ENCODE measurements at regions not wholly inside any gene's neighbourhood (a gene's known extent, or its start where the extent isn't known, plus 50 kb on each side); places are given as distances from the start of the nearest gene placed in this dataset.

- Histone ChIP-seq H3K9me3 (ENCODE audit: control insufficient read depth, insufficient read depth, low read depth, low read length) (no peaks in the 10 kb centered on the region), H4K20me1 (ENCODE audit: control insufficient read depth, extremely low read depth, insufficient read depth, low read length) (no peaks in the 10 kb centered on the region), H3K36me3 (ENCODE audit: control insufficient read depth, insufficient read depth, low read length) (no peaks in the 10 kb centered on the region), H3K9ac (ENCODE audit: insufficient read depth, low read length) (no peak overlapping the region), H3K79me2 (ENCODE audit: control insufficient read depth, insufficient read depth, low read length) (no peaks in the 10 kb centered on the region), H3K27me3 (ENCODE audit: control insufficient read depth, insufficient read depth, low read length) (peaks cover 19% of the 10 kb centered on the region), H3K4me1 (ENCODE audit: control insufficient read depth, extremely low read depth, insufficient read depth, low read length) (no peaks in the 10 kb centered on the region), H3K4me2 (ENCODE audit: extremely low read depth, insufficient read depth, low read length) (no peak overlapping the region), H3K27ac (ENCODE audit: insufficient read depth, low read length) (no peak overlapping the region), H3K4me3 (replicated peaks in 1 of 4; ENCODE audit: control extremely low read depth in 1 of 4, insufficient read depth in 1 of 4, low read depth in 3 of 4, low read length in 4 of 4) (no peak overlapping the region), H2AFZ (ENCODE audit: low read length) (no peak overlapping the region)
- no peak for TF ChIP-seq CTCF (conservative IDR thresholded peaks at IDR 0.05 in 1 of 2, IDR thresholded peaks at IDR 0.05 in 1 of 2; ENCODE audit: low read depth in 1 of 2, low read length in 2 of 2)
- no peak for TF ChIP-seq EZH2 (IDR thresholded peaks at IDR 0.05; ENCODE audit: low read length, missing control alignments)
- DNase-seq (ENCODE audit: low read depth in 2 of 2): no peak
These were observed 109.6 kb upstream of the THY1 start for GRCh38 chr11:119532551-119532950.

DNA sequence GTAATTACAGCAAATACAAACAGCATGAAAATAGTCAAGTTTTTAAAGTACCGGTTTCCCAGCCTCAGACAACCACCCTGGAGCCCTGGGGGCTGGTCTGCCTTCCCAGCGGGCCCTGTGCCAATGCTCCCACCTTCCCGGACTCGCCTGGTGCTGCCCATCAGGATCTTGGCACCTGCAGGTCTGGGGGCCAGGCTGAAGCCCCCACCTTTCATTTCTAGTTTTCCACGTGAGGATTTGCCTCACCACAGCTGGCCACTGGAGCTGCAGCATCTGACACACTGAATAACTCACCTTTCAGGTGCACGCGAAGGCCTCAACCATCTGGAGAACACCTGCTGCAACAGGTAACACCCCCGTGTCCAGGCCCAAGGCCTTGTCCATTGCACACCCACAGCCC lies 108.7 kb upstream of the THY1 start:
- DNase-seq (ENCODE audit: low read depth in 2 of 2): no peak
- H3K27me3 ChIP-seq (ENCODE audit: control insufficient read depth, insufficient read depth, low read length): peaks cover 13% of the 10 kb centered on the region

GRCh38 chr11:119531056-119531455 lies 108.1 kb upstream of the THY1 start:
- Histone ChIP-seq H3K4me2 (ENCODE audit: extremely low read depth, insufficient read depth, low read length) (no peak overlapping the region), H3K9me3 (ENCODE audit: control insufficient read depth, insufficient read depth, low read depth, low read length) (no peaks in the 10 kb centered on the region), H2AFZ (ENCODE audit: low read length) (no peak overlapping the region), H3K27me3 (ENCODE audit: control insufficient read depth, insufficient read depth, low read length) (peaks cover 15% of the 10 kb centered on the region), H3K4me3 (replicated peaks in 1 of 4; ENCODE audit: control extremely low read depth in 1 of 4, insufficient read depth in 1 of 4, low read depth in 3 of 4, low read length in 4 of 4) (no peak overlapping the region), H3K9ac (ENCODE audit: insufficient read depth, low read length) (no peak overlapping the region), H3K79me2 (ENCODE audit: control insufficient read depth, insufficient read depth, low read length) (no peaks in the 10 kb centered on the region), H4K20me1 (ENCODE audit: control insufficient read depth, extremely low read depth, insufficient read depth, low read length) (no peaks in the 10 kb centered on the region), H3K27ac (ENCODE audit: insufficient read depth, low read length) (no peak overlapping the region), H3K36me3 (ENCODE audit: control insufficient read depth, insufficient read depth, low read length) (no peaks in the 10 kb centered on the region), H3K4me1 (ENCODE audit: control insufficient read depth, extremely low read depth, insufficient read depth, low read length) (no peaks in the 10 kb centered on the region)
- no peak for DNase-seq (ENCODE audit: low read depth in 2 of 2)
- TF ChIP-seq EZH2 (IDR thresholded peaks at IDR 0.05; ENCODE audit: low read length, missing control alignments): no peak
- TF ChIP-seq CTCF (conservative IDR thresholded peaks at IDR 0.05 in 1 of 2, IDR thresholded peaks at IDR 0.05 in 1 of 2; ENCODE audit: low read depth in 1 of 2, low read length in 2 of 2): no peak

More for the DNA sequence above, 108.7 kb upstream of the THY1 start:
- H3K4me2 ChIP-seq (ENCODE audit: extremely low read depth, insufficient read depth, low read length): no peak overlapping the region
- no peak overlapping the region for H3K9ac ChIP-seq (ENCODE audit: insufficient read depth, low read length)
- H2AFZ ChIP-seq (ENCODE audit: low read length): no peak overlapping the region
- no peaks in the 10 kb centered on the region for H4K20me1 ChIP-seq (ENCODE audit: control insufficient read depth, extremely low read depth, insufficient read depth, low read length)
- H3K27ac ChIP-seq (ENCODE audit: insufficient read depth, low read length): no peak overlapping the region
- H3K36me3 ChIP-seq (ENCODE audit: control insufficient read depth, insufficient read depth, low read length): no peaks in the 10 kb centered on the region
- no peak for TF ChIP-seq CTCF (conservative IDR thresholded peaks at IDR 0.05 in 1 of 2, IDR thresholded peaks at IDR 0.05 in 1 of 2; ENCODE audit: low read depth in 1 of 2, low read length in 2 of 2)
- no peak for TF ChIP-seq EZH2 (IDR thresholded peaks at IDR 0.05; ENCODE audit: low read length, missing control alignments)
- no peak overlapping the region for H3K4me3 ChIP-seq (replicated peaks in 1 of 4; ENCODE audit: control extremely low read depth in 1 of 4, insufficient read depth in 1 of 4, low read depth in 3 of 4, low read length in 4 of 4)
- H3K79me2 ChIP-seq (ENCODE audit: control insufficient read depth, insufficient read depth, low read length): no peaks in the 10 kb centered on the region
- no peaks in the 10 kb centered on the region for H3K4me1 ChIP-seq (ENCODE audit: control insufficient read depth, extremely low read depth, insufficient read depth, low read length)
- no peaks in the 10 kb centered on the region for H3K9me3 ChIP-seq (ENCODE audit: control insufficient read depth, insufficient read depth, low read depth, low read length)

Data from fibroblast of lung (primary cell).